OCI-LY1 (cell line): ENCODE measurements at regions not wholly inside any gene's neighbourhood (a gene's known extent, or its start where the extent isn't known, plus 50 kb on each side); places are given as distances from the start of the nearest gene placed in this dataset.

Experiments used
- H2AFZ ChIP-seq: fragments of 200-600 bp; sonication (generic), shearing (Covaris generic); 2 replicates; pipeline ENCODE4 v1.6.0; 2014; ENCODE audit warnings: antibody characterized with exemption, mild to moderate bottlenecking, low read length
- H3F3A ChIP-seq: fragments of 200-600 bp; sonication (generic), shearing (Covaris generic); 2 replicates; pipeline ENCODE4 v1.6.0; 2014; ENCODE audit warnings: mild to moderate bottlenecking, antibody characterized with exemption, low read length, moderate library complexity; ENCODE audit not compliant: insufficient read depth
- H3K27ac ChIP-seq: fragments of 200-600 bp; sonication (generic); 2 replicates; pipeline ENCODE4 v1.5.1; 2014; ENCODE audit warnings: low read length, mixed run types, mild to moderate bottlenecking, low read depth; ENCODE audit not compliant: poor library complexity, severe bottlenecking
- H3K27me3 ChIP-seq: fragments of 200-600 bp; sonication (generic); 2 replicates; pipeline ENCODE4 v1.6.0; 2014; ENCODE audit warnings: antibody characterized with exemption, mild to moderate bottlenecking, low read length, moderate library complexity; ENCODE audit not compliant: insufficient read depth
- H3K36me3 ChIP-seq: fragments of 200-600 bp; sonication (generic); 2 replicates; pipeline ENCODE4 v1.6.1; 2014; ENCODE audit warnings: mild to moderate bottlenecking, antibody characterized with exemption, low read length, moderate library complexity, mixed read lengths; ENCODE audit not compliant: insufficient read depth
- H3K4me1 ChIP-seq: fragments of 200-600 bp; sonication (generic); 2 replicates; pipeline ENCODE4 v1.5.1; 2014; ENCODE audit warnings: mild to moderate bottlenecking, low read length, moderate library complexity; ENCODE audit not compliant: insufficient read depth, severe bottlenecking
- H3K4me2 ChIP-seq: fragments of 200-600 bp; sonication (generic), shearing (Covaris generic); 2 replicates; pipeline ENCODE4 v1.6.1; 2014; ENCODE audit warnings: low read length
- H3K4me3 ChIP-seq: fragments of 200-600 bp; sonication (generic); 2 replicates; pipeline ENCODE4 v1.5.1; 2014; ENCODE audit warnings: low read length, low read depth, mild to moderate bottlenecking, mixed read lengths; ENCODE audit not compliant: poor library complexity, severe bottlenecking
- H3K79me2 ChIP-seq: fragments of 200-600 bp; shearing (Covaris generic); 2 replicates; pipeline ENCODE4 v1.6.1; 2016; ENCODE audit warnings: mixed run types, low read length, mixed read lengths; ENCODE audit not compliant: insufficient read depth
- H3K9ac ChIP-seq: fragments of 200-600 bp; sonication (generic), shearing (Covaris generic); 2 replicates; pipeline ENCODE4 v1.6.1; 2014; ENCODE audit warnings: mild to moderate bottlenecking, low read length, mixed read lengths
- H3K9me2 ChIP-seq: fragments of 200-600 bp; sonication (generic), shearing (Covaris generic); 2 replicates; pipeline ENCODE4 v1.6.1; 2014; ENCODE audit warnings: low read depth, mild to moderate bottlenecking, low read length, mixed read lengths
- H3K9me3 ChIP-seq: fragments of 200-600 bp; shearing (Covaris generic); 2 replicates; pipeline ENCODE4 v1.6.1; 2014; ENCODE audit warnings: low read length, mixed read lengths
- H4K20me1 ChIP-seq: fragments of 200-600 bp; sonication (generic), shearing (Covaris generic); 2 replicates; pipeline ENCODE4 v1.6.0; 2016; ENCODE audit warnings: mild to moderate bottlenecking, low read length; ENCODE audit not compliant: insufficient read depth
- CTCF ChIP-seq: fragments of 200-600 bp; sonication (generic), shearing (Covaris generic); IDR thresholded peaks from 2 replicates; pipeline ENCODE4 v1.5.1; 2017; ENCODE audit warnings: mild to moderate bottlenecking, antibody characterized with exemption, low read length, moderate library complexity, mixed read lengths
- EZH2 ChIP-seq: fragments of 200-600 bp; sonication (generic), shearing (Covaris generic); IDR thresholded peaks from 2 replicates; pipeline ENCODE4 v1.8.0; 2017; ENCODE audit warnings: borderline replicate concordance, mixed run types, mild to moderate bottlenecking, antibody characterized with exemption, low read length, moderate library complexity, mixed read lengths

GRCh38 chr13:47332149-47332548 is 435.3 kb upstream of the HTR2A start:
- Histone ChIP-seq H3K27me3 (no peaks in the 10 kb centered on the region), H4K20me1 (no peaks in the 10 kb centered on the region), H3K4me3 (no peak overlapping the region), H3K9ac (no peak overlapping the region), H3K4me1 (no peaks in the 10 kb centered on the region), H3K36me3 (no peaks in the 10 kb centered on the region), H3F3A (no peaks in the 10 kb centered on the region), H2AFZ (no peak overlapping the region), H3K9me2 (no peaks in the 10 kb centered on the region), H3K9me3 (no peaks in the 10 kb centered on the region), H3K4me2 (no peak overlapping the region), H3K79me2 (no peaks in the 10 kb centered on the region), H3K27ac (no peak overlapping the region)
- TF ChIP-seq EZH2 (no peak), CTCF (no peak)

- no peaks in the 10 kb centered on the region for H4K20me1 ChIP-seq
- H3K4me2 ChIP-seq = no peak overlapping the region
- H3K9me3 ChIP-seq = no peaks in the 10 kb centered on the region
Observed at GRCh38 chr13:47330031-47330430, 433.2 kb upstream of the HTR2A start.

GRCh38 chr13:47327861-47328260 is 431.0 kb upstream of the HTR2A start:
- Histone ChIP-seq H2AFZ (no peak overlapping the region), H3K27ac (no peak overlapping the region), H3K4me2 (no peak overlapping the region), H3K27me3 (no peaks in the 10 kb centered on the region), H3K4me3 (no peak overlapping the region), H4K20me1 (no peaks in the 10 kb centered on the region), H3K9me3 (no peaks in the 10 kb centered on the region), H3K4me1 (no peaks in the 10 kb centered on the region), H3K79me2 (no peaks in the 10 kb centered on the region), H3F3A (no peaks in the 10 kb centered on the region), H3K9ac (no peak overlapping the region), H3K9me2 (no peaks in the 10 kb centered on the region), H3K36me3 (no peaks in the 10 kb centered on the region)
- TF ChIP-seq CTCF = no peak
- no peak for TF ChIP-seq EZH2

More at GRCh38 chr13:47330031-47330430, 433.2 kb upstream of the HTR2A start:
- Histone ChIP-seq H3F3A (no peaks in the 10 kb centered on the region), H3K9ac (no peak overlapping the region), H3K27me3 (no peaks in the 10 kb centered on the region), H3K79me2 (no peaks in the 10 kb centered on the region), H3K4me3 (no peak overlapping the region), H3K36me3 (no peaks in the 10 kb centered on the region), H3K4me1 (no peaks in the 10 kb centered on the region), H3K9me2 (no peaks in the 10 kb centered on the region), H2AFZ (no peak overlapping the region), H3K27ac (no peak overlapping the region)
- TF ChIP-seq CTCF = no peak
